Mucosa of gallbladder (tissue), 1 donor: ENCODE measurements at regions not wholly inside any gene's neighbourhood (a gene's known extent, or its start where the extent isn't known, plus 50 kb on each side); places are given as distances from the start of the nearest gene placed in this dataset.

Experiments used
- DNase-seq: peaks from one replicate; pipeline ENCODE4 v3.0.0-alpha.2; 2020; ENCODE audit warnings: low spot score
- donor health status: DM: no; HTN: no; CAD: no.

DNA sequence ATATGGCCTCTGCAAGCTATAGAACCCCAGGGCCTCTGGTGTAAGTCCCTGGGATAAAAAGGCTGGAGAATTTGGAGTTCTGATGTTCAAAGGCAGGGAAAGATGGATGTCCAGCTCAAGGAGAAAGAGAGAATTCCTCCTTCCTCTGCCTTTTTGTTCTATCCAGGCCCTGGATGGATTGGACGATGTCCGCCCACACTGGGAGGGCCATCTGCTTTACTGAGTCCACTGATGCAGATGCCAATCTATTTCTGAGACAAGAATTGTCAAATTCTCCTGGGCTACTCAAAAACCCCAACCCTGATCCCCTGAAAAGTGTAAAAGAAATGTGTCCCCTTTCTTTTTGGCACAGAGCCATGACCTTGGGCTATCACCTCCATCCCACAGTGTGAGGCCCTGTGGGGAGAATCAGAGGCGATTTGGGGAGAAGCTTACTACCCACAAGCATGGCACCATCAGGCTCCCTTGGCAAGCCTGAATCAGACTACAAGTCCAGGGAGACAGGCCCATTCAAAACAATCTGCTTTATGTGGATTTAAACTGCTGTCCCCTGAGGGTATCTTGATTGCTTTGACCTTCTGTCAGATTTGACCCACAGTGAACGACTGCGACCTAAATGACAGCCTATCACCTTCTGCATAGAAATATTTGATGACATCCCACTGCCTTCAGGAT, 334.0 kb downstream of the NUAK1 start:
- no peak for DNase-seq

DNA sequence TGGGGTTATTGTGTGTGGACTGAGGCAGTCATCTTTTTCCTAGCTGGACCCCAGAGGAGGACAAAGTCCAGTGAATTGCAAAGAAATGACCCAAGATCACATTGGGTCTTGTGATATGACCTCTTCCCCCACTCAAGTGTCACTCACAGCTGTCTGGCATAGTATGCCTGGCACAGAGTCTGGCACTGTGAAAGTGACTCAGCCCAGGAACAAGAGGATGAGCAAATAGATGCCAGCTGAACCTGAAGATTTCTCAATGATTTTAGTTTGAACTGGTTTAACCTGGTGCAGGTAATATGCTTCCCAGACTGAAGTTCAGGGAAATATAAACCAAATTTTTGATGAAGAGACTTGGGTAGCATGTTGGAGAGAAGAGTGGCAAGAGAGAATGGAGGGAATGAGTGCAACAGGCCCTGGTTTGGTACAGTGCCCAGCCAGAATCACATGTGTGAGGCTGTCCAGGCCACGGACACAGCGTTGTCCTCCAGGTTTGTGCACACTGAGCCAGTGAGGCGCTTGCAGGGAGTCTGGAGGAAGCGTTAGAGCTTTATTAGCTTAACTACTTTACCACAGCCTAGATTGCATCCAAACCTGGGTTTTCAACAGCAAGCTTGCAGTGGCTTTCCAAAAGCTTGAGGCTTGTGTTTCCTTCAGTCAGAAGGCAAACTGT, 332.9 kb downstream of the NUAK1 start:
- DNase-seq: no peak

DNA sequence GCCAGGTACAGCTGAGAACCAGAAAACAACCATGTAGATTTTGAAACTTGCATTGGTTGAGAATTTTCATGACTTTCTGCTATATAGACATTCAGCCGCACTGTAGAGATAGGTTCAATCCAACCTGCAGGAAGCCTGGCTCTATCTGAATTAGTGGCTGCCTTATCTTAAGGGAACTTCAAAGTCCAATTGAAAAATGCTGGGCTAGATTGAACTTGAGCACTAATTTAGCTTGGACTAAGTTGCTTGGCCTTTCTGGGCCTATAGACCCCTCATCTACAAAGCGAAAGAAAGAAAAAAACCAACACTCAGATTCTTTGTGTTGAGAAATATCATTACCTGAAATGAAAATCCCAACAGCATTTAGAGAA, 332.4 kb downstream of the NUAK1 start:
- DNase-seq: no peak

DNA sequence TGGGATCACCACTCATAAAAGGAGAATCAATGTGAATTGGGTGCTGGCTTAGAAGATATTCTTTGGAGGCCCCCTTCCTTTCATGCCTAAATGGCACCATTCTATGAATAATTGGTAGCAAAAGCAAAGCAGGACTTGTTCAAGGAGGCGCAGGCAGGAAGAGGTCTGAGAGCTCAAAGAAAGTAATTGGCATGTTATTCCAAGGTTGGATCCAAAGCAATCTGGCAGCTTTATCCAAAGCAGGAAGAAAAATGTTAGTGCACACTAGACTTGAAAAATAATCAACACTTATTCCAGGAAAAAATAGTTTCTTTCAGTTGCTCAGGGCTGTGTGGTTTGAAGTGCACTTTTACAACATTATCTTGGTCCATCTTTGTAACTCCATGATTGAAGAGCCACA, 326.4 kb downstream of the NUAK1 start:
- no peak for DNase-seq

DNA sequence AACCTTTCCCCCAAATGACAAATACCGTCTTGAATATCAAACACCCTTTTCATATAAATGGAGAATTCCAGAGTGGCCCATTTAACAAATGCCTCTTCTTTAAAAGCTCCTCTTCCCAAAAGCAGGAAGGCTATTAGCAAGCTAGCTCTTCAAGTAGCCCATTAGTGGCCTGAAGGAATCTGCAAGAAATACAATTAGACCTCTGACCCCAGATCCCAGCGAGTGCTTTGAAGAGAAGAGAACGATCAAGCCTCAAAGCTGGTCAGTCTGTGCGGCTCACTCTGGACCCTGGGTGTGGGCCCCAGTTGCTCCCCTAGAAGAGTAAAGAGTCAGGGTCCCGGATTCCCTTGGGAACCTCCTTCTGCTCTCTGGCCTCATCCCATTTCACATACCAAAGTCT, 325.6 kb downstream of the NUAK1 start:
- DNase-seq: no peak

DNA sequence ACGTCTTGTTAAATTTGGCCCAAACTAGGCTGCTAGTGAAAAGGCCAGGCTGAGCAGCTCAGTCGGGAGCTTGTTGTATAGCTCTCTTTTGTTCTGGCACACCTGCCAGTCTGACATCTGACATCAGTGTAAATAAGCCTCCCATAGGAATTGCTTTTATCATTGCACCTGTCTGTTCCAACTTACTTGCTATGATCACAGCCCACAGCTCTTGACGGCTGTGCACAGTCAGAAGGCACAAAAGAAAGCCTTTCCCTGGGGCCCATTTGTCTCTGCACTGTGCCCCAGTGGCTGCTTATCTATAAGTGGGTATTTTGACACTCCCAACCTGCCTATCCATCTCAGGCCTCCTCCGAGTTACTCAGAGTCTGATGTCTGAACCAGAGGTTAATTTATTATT, 324.5 kb downstream of the NUAK1 start:
- no peak for DNase-seq

DNA sequence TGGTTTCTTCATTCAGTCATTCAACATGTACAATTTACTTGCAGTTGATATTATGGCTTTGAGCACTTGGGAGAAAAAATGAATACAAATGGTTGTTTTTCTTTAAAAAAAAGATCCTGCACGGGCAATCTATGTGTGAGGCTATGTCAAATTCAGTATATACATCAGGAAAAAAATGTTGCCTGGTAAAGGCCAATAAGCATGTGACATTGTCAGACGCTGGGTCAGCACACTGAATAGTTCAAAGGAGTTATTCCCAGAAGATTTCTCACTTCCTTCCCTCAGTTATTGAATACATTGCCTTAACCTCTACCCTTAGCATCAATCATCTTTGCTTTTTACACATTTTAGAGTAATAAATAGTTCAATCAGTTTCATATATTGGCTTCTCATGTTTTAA, 319.2 kb downstream of the NUAK1 start:
- no peak for DNase-seq

DNA sequence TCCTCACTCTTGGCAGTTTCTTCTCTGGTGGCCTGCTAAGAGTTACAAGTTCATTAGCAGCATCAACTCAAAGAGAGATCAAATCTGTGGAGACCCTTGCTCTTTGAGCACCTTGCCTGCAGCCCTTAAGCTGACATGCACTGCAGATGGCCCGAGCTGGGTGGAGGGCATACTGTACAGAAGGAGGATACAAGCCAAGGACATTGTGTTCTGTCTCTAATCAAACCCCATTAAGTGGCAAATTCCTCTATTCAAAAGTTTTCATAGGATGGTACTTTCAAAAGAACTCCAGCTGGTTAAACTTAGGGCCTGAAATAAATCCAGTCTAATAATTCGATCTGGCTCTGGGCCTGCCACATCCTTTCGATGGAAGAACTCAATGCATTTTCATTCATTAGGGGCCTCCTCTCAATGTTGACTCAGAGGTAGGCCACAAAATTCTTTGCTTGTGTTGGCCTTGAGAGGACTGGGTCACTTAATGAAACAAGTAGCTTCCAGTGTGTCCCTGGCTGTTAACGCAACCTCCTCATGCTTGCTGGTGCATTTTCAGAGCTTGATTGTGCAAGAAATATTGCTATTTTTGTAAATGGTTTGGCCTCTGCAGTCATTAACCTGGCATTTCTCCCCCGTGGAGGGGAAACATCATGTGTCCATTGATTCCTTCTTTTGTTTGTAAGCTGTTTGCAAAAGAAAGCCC, 318.2 kb downstream of the NUAK1 start:
- peak; percentile 30 for DNase-seq

DNA sequence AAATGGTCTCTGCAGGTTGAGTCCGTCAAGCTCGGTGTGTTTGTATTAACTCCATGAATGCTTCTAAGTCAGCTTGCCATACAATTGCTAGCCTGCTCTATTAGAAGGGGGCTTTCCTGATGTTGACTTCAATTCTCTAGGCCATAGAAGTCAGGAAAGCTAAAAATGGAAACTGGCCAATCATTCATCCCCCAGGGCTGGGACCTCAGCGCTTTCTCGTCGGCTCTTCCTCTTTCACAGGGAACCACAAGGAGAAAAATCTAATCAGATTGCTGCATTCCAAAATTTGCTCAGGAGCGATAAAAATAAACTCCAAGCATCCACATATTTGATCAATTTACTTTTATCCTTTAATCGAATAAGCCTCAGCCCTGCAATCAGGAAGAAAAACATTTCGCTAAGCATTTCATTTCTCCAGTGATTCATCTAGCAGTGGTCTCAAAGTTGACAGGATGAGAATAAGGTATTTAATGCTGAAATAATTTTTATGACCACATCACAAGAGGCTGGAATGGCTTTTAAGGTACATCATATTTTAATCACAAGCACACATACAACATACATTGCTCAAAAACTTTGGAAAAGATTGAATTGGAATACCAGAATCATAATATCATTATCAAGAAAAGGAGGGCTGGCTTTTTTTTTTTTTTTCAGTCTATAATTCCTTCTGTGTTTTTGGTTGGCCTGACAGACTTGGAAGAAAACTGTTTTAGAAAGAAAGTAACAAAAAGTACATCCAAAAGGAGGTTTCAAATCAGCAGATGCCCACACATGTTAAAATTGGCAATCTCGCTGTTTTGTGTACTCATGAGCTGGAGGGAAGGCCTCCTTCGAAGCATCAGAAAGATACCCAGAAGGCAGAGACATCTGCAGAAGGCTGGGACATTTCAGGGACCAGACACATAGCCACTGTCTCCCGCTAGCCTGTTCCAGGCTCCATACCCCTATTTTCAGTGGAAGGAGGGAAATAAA, 316.3 kb downstream of the NUAK1 start:
- no peak for DNase-seq

DNA sequence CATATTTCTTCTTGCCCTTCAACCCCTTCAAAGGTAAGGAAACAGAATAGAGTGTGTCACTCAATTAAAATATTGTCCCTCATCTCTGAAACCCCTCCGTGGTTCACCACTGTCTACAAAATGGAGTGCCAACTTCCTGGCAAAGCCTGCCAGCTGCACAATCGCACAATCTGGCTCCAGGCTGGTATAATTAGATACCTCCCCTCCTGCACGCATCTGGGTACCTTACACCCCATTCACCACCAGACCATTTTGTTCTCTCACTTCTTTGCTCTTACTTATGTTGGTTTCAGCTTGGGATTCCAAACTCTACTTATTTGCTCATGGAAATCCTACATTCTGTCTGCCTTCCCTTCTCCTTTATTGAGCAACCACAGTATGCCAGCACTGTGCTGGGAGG, 314.9 kb downstream of the NUAK1 start:
- DNase-seq: no peak

DNA sequence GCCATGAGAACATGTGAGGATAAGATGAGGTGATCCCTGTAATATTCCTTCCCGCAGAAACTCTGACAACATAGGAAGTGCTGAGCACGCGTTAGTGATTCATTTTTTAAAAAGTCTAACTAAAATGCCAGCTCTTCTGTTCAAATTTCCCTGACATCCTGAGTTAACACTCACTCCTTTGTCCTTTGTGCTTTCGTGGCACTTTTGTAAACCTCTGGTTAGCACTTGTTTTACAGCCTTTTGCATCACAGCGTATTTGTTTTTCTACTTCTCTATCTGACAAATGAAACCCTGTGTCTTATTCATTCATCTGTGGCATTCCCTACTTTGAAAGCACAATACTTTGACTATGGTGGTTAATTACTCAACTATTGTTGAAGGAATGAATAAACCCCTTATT, 313.6 kb downstream of the NUAK1 start:
- no peak for DNase-seq

DNA sequence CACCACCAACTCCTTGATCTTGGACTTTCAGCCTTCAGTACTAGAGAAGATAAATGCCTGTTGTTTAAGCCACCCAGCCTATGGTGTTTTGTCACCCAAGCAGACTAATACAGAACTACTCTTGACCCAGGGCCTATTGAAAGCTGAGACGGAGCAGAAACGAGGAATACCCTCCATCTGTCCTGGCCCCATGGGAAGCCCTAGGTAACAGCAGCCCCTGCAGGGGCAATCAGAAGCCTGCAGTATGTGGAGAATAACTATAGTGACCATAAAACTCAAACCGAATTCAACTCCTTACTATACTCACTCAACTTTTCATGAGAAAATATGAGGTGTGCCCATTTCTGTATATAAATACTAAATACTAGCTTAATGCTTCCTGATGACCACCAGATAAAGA, 307.4 kb downstream of the NUAK1 start:
- no peak for DNase-seq

DNA sequence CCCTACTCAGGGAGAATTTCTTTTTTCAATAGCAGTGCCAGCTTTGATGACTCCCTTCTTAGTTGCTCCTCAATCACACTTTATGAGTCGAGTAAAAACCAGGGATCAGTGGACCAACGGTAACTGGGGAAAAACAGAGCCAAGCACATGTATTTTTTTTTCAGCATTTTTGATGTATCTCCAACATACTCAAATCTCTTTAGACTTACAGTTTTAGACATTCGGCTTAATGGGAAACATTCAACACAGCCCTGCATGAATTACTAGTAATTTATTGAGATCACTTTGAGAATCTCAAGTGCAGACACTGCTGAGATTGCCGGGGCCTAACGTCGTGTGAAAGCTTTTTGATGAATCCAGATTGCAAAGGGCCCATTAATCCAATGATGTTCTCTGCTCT, 306.7 kb downstream of the NUAK1 start:
- DNase-seq: no peak

DNA sequence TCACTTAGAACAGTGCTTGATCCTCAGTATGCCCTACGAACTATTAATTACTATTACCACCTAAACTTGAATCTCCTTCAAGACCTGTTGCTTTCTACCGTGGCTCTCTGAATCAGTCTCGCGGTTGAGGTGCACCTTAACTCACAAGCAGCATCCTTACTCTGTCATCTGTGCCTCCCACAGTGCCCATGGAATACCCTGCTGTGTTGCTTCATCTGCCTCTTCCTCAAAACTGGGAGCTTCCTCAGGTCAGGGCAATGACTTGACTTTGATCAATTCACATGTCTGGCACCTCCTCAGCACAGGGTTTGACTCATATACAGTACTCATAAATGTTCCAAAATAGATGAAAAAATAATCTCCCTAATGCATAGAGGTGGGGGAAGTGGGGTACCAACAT, 305.9 kb downstream of the NUAK1 start:
- no peak for DNase-seq

DNA sequence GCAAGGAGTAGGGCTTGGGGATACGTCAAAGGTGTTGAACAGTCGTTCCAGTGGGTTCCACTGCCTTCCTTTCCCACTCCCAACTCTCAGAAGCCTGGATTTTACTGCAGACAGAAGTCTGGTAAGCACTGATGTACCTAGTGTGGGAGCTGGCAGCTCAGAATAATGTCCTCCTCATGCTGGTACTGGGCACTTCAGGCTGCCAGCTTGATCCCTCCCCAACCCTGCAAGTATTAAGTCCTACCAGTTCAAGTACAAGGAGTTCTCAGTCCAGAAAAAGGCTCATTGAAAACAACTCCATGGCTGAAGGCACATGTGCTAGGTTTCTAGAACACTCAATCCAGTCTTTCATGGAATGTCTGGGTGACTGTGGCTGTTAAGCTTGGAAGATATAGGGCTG, 304.3 kb downstream of the NUAK1 start:
- DNase-seq: no peak

DNA sequence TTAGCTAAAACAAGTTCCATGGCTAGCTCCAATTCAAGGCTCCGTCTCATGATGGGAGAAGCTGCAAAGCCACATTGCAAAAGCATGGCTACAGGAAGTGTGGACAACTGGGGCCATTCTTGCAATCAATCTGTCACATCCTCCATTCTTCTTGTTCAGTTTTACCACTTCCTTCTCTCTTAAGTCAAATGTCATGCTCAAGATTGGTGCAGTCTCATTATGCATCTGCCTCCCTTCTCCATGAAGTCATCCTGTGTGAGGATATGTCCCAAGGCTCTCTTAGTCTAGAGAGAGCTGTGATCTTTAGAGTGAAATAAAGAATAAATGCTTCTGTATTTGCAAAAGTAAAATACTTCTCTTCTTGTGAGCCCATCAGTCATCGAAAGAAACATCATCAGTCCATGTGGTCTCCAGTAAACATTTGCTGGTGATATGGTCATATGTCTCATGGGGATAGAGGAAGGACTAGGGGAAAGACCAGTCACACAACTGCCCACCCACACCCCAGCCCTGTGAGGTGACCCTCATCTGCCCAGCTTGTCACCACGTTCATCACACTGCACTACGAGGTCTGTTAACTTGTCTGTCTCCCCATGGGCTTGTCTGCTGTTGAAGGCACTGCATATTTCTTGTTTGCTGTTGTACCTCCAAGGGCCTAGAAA, 303.0 kb downstream of the NUAK1 start:
- DNase-seq: no peak

DNA sequence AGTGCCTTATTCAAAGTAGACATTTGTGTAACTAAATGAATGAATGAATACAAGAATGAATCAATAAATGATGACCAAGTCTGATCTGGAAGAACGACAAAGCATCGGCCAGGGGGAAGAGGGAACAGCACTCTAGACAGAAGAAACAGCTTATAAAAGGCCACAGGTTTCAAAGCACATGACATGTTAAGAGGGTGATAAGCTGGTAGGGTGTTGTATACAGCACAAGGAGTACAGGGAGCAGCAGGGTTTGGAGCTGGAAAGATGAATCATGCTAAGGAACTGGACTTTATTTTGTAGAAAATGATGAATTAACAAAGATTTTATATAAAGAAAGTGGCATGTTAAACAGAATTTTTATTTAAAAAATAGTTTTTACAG, 302.5 kb downstream of the NUAK1 start:
- no peak for DNase-seq

DNA sequence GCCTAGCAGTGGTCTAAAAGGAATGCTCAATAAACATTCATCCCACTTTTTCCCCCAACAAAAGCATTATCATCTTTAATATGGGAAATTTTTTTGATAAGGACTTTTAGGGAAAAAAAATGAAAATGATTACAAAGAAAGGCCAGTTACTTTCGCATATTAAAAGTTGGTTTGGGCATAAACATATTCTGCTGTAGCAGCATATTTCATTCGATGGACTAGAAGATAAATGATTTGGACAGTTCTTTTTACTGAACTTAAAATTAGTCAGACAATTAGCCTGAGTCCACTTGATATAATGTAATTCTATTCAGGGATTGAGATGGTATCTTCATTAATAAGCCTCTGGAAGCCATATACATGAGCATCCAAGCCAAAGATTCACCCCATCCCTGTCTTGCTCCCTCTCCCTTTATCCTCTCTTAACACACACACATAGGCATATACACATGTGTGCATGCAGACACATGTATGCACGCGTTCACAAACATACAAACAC, 299.1 kb downstream of the NUAK1 start:
- DNase-seq: no peak

DNA sequence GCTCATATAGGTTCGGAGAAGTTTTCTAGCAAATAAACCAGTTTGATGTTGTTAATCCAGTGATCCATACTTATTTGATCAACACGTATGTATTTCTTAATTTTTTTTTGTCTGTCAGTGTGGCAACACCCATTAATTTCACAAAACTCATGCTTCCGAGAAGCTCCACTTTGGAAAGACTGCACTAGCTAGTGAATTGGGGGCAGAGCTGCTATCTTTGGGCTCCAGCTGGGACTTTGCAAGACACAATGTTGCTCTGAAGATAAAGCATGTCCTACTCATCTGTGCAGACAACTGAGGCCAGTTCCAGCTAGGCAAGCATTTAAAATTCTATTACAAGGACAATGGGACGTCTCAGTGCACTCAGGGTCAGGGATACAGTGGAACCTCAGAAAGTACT, 298.4 kb downstream of the NUAK1 start:
- no peak for DNase-seq

DNA sequence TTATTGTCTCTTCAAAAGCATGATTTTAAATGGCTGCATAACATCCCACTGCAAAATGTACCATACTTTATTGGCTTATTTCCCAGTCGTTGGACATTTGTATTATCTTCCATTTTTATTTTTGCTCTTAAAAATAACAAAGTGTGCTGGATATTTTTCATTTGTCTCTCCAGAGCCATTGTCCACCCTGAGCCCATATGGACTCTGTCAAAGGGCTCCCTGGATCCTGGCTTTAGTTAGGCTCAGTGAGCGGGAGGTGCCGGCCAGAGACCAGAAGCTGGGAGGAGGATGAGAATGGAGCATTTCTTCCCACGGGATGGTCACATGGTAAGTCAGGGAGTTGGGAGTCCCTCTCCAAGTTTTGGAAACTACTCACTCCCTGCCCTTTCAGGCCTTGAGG, 296.9 kb downstream of the NUAK1 start:
- no peak for DNase-seq

DNA sequence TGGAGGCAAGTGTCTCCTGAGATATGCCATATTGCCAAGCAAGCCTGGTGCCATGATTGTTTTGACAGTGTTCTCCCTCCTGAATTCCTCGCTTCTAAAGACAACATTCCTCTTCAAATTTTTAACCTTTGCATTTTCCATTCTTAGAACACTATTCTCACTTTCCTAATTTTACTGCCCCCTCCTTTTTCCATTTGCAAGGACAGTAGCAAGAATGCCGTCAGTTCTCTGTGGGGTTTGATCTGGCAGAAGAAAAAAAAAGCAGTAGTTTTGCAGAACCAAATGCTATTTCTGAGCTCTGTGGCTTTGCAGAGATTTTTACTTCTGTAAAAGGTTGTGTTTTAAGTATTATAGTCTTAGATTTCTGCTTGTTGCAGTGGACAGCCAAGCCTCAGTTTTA, 295.2 kb downstream of the NUAK1 start:
- no peak for DNase-seq
